Epidermal melanocyte (primary cell): ENCODE measurements at regions not wholly inside any gene's neighbourhood (a gene's known extent, or its start where the extent isn't known, plus 50 kb on each side); places are given as distances from the start of the nearest gene placed in this dataset.
"Not testable (repeated sequence)": the region's sequence is repeated elsewhere in the genome, so short reads cannot be mapped to it uniquely, and the experiment has no call there.

ENCODE experiments used
- DNase-seq: peaks from one replicate; pipeline ENCODE4 v3.0.0; 2011; ENCODE audit warnings: low spot score; ENCODE audit not compliant: insufficient read length

DNA sequence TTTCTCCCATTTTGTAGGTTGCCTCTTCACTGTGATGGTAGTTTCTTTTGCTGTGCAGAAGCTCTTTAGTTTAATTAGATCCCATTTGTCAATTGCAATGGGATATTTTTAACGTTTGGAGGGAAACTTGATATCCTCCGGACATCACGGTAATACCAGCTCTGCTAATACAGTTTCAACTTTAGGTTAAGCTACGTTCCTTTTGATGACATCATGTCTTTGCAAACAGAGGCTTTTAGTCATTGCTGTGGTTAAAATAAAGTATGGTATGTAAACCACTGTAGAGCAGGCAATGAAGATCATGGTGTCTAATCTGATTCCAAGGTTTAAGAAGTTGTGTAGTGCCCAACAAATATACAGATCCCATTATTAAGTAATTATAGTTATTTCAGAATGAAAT, 168.0 kb upstream of the CHD6 start:
- no peak for DNase-seq

DNA sequence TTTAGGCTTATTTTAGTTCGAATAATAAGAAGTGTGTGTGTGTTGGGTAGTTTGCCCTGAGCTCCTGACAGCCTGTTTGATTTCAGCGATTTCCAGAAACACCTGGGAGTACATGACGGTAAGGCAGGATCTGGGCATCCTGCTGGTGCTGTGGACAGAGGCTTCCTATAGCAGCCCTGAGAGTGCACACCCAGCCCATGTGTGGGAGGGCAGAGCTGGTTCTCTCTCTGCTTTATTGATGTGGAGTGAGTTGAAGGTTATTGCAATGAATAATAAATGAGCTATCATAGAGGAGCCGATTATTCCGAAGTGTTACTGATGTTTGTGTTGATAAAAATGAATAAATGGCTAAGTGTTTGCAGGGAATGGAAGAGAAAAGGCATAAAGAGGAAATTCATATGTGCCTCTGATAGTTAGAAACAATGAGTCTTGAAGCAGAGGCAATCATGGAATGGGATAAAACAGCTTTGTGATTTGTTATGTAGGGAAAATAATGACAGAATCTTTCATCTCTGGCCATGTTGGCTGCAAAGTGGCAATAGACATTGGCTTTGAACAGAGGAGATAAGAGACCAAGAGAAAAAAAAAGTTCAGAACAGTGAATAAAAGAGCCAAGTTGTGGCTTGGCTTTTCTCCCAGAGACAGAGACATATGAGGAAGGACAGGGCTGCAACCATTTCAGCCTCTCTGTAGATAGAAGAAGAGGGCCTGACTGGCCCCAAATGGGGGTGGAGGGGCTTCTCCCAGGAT, 166.2 kb upstream of the CHD6 start:
- DNase-seq = no peak

DNA sequence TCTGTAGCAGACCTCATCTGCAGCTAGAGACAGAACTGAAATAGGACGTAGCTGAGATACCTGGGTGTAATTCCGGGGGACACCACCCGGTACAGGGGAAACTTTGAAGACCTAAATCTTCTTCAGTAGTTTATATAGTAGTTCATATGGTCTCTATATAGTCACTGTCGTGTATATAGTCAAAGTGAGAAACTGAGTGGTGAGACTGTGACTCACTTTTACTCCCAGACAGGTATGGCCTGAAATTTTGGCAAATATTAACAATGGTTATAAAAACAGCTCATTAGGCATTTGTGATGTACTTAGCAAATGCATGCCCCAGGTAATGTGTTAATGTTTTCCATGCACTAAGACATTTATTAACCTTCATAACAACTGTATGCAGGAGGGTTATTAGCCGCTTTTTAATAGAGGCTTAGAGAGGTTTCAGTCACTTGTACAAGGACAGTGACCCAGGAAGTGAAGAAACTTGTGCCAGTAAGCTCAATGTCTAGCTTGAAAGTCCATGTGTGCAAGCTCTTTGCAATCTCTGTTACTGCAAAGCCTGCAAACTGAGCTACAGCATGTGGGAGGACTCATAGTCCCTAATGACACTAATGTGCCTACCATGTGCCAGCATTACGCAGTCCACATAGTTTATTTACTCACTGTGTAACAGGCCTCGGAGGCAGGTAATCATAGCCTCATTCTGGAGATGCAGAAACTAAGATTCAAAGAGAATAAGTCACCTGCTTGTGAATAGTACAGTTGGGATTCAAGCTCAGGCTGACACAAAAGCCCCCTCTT, 165.4 kb upstream of the CHD6 start:
- no peak for DNase-seq

DNA sequence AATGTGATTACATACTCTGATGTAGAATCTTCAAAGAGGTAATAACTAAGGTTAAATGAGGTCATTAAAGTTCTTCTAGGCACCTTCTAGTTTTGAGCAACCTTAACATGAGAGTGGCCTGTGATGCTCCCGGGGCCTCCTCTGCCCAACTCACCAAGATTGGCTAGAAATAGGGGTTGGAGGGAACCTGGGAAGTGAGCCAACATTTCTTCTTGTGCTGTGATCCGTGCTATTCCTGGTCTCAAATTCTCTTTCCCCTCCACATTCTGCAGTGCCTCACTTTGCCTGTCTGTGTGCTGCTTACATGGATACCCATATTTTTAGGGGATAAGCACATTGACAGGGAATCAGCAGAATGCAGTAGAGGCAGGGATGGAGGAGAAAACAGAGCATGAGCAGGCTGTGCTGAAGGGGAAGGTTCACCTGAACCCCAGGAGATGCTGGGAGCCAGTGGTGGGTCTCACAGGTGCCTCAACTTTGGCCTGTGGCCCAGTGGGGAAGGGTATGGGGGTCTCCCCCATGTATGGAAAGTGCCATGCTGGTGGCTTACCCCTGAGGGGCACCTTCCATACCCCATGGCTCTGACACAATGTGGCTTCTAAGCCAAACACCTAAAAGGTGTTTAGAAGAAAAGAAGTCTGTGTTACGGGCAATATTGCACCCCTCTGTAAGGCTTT, 164.7 kb upstream of the CHD6 start:
- DNase-seq = no peak

DNA sequence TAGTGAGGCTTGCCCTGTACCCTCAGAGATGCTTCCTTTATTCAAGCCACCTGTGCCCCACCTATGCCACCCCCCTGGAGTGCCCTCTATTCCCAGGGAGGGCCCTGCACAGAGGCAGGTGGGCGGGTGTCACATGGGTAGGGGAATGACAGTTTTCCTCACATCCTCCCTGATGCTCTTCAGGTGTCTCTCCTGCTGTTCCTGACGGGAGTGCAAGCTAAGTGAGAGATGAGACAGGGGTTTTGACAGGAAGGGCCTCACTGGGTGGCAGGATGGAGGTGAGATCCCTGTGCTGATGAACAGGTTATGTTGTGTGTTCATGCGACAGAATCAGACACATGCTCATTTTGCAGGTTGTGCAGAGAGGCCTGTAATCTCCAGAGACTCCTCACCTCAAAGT, 164.1 kb upstream of the CHD6 start:
- no peak for DNase-seq

DNA sequence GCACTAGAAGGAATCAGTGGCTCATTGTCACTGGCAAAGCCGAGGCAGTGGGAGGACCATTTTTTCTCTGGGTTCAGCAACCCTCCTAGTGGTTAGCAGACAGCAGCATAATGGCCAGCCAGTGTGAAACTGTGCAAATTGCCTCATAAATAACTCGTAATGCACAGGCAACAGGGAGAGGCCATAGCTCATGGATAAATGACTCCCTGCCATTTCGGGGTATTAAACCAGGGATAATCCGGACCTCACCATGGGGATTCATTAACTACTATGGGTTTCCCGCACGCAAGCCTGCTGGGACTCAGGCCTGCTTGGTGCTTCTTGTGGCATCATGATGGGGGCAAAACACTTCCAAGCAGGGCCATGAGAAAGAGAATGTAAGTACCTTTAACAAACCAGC, 158.2 kb upstream of the CHD6 start:
- no peak for DNase-seq

DNA sequence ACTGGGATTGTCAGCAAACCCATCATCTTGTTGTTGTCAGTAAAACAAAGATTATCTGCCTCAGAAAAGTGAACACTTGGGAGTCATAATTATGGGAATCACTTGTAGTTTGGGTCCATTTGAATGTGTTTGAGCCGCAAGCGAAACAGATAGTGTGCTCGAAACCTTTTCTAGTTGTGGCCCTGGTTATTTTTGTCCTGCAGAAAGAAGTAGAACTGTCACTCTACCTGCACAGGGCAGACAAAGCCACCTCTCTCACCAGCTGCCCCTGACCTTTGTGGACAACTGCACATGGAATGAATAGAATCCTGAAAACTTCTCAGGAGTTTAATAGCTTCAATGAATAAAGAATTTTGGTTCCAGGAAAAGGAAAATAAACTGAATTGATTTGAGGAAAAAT, 156.1 kb upstream of the CHD6 start:
- no peak for DNase-seq

DNA sequence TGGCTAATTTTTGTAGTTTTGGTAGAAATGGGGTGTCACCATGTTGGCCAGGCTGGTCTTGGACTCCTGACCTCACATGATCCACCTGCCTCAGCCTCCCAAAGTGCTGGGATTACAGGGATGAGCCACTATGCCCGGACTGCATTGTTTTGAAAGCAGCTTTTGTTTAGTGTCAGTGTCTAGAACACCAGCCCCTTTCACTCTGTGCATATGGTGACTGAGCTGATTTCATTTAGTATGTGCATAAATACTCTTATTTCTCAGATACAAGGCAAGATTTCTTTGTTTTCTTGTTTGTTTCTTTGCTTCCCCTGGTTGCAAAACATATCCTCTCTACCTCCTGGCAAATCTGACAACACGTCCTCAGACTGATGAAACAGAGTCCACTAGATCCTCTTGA, 152.8 kb upstream of the CHD6 start:
- no peak for DNase-seq

DNA sequence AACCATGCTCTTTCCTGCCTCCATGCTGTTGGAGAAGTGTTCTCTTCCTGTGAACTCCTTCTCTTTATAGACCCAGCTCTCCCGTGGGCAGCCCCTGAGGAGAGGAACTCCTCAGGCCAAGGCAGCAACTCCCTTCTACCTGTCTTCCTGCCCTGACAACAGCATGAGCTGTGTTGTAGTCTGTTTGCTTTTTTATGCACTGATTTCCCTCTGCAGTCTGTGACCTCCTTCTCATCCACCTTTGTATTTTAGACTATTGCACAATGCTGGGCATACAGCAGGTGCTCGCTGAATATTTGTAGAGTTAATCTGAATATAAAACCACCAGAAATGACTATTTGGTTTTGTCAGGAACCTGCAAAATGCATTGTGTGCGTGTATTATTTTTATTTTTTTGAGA, 152.2 kb upstream of the CHD6 start:
- DNase-seq = no peak

DNA sequence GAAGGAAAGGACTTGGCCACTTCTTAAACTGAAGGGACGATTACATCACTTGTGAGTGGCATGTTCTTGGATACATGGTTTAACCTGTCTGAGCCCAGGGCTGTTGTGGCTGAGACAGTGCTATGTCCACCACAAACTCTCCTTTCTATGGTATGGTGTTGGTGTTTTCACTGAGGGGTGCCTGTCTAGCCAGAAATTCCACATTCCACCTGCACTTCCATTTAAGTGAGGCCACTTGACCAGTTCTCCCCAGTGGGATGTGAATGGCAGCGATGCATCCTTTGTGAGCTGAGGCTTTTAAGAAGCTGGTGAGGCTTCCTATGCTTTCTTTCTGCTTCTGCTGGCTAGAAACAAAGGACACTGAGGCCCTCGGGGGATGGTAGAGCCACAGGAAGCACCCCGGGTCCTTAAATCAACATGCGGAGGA, 151.4 kb upstream of the CHD6 start:
- DNase-seq = no peak

DNA sequence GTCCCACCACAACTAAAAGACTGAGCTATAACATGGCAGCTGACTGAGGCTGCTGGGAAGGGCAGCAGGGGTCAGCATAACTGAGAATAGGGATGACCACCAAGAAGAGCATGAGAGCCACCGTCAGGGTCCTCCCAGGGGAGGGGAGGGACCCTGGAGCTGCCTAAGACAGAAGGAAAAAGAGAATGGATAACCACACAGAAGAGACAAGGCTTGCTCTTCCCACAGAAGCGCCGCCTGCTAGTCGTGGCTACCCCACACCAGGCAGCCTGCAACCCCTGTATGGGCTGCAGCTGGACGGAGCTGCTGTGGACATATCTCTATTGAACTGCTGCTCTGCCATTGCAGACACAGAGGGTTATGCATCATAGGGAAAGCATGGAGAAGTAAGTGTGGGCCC, 132.0 kb upstream of the CHD6 start:
- no peak for DNase-seq

DNA sequence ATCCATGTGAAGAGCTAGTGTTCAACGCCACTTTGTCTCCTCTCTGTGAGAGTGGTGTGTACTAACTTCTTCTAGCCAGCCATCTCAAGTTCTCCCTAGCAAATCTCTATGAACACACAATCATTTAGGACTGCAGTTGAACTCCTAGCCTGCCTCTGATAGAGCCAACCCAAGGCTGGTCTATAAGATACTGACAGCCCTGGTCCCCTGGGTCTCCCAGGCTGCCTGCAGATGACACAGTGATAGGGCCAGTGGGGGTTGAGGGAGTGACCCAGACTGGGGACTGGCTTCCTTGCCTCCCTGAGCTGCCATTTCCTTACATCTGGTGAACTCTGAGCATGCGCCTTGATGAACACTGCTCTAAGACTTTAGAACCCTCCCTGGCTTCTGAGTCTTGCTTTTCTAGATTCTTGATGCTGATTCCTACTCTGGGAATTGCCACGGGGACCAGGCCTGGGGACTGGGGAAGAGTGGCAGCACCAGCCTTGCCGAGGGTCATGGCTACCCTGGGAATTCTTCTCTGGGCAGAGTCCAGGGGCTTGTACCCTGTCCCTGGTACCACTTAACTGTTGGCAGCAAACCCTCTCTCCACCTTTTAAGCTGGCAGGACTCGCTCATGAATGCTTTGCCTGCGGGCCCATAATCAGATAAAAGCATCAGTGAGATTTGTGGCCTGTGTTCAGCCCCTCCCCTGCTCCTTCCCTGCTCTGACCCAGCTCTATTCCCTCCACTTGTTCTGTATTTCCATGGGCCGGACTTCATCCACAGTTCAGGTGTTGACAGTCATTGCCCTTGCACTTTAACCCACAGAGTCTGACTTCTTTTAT, 130.8 kb upstream of the CHD6 start:
- no peak for DNase-seq

DNA sequence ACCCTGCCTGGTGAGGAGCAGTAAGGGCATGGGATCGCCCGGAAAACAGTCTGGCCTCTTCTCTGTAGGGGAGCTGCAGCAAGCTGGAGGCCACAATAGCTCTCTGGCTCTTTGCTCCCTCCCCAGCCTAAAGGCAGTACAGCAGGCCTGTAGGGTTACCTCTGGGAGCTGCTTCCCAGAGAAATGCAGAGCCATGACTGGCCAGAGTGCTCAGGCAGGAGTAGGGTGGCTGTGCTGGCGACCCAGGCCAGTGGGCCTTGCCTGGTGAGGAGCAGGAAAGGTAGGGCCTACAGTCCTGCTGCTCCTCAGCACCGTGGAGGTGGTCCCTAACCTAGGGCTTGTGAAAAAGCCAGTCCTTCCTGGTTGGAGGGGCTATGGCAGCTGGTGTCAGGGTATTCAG, 129.9 kb upstream of the CHD6 start:
- no peak for DNase-seq

DNA sequence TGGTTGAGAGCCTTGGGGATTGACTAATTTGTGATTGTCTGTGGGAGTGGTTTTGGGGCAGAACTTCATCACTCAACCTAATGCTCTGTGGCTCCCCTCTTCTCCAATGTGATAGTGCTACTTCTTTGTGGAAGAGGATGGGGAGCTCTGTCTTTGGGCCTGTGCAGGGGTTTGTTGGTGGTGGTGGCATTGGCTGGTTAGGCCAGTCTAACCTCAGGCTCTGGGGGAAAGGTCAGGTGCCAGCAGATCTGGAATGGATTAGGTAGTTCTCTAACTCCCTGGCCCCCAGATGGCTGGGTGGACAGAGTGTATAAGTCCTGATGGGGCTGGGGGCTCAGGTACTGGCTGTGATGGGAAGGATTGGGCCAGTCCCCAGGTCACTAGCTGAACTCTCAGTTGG, 129.0 kb upstream of the CHD6 start:
- DNase-seq = no peak

DNA sequence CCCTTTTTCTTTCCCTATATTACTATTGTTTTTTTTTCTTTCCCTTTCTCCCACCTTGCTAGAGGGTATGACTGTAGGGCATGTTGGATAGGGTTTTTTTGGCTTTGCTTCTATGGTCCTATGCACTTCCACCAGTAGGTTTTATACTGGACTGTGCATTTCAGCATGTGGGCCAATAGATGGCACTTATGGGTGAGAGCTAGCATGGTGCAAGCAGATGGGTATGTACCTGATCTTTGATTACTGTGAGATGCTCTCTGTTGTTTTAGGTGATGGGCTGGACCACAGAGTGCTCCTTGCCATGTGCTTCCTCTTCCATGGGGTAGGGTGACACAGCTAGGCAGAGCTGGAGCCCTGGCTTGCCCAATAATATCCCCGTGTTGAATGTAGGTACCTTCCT, 128.5 kb upstream of the CHD6 start:
- no peak for DNase-seq

DNA sequence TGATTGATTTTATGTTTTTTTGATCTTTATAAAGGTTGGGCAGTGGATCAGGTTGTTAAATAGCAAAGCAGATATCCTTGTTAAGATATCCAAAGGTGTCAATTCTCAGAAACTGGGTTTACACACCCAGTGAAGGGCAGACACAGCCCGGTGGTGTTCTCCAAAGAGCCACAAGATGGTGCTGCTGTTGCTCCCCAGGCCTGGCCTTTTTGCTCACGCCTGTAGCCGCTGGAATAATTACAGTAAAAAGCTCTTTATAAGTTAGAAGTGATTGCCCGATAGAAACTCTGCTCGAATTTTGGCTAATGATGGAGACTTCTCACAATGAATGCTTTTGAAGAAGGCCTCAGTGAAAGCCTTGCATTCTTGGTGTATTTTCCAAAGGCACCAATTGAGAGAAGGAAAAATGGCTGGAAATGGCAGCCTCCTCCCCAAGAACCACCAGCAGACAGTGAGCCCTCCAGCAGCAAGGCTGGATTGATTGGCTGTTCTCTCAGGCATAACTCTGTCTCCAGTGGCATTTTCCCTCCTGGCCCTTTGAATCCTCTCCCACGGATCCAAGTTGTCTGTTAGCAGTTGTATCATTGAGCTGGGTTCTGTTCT, 120.5 kb upstream of the CHD6 start:
- no peak for DNase-seq

DNA sequence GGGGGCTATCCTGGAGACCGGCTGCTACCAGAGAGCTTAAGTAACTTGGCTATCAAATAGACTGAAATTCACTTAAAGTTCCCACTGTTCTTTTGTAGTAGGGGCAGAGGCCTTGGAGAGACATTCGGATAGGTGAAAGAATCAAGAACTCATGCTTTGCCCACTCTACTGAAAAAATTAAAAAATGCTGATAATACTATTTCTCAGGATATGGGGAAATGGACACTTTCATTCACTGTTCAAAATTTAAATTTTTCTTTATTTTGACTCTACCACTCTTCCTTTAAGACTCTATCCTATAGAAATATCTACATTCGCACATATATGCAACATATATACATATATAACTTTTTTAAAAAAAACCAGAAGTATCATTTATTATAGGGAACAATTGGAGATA, 117.8 kb upstream of the CHD6 start:
- no peak for DNase-seq

DNA sequence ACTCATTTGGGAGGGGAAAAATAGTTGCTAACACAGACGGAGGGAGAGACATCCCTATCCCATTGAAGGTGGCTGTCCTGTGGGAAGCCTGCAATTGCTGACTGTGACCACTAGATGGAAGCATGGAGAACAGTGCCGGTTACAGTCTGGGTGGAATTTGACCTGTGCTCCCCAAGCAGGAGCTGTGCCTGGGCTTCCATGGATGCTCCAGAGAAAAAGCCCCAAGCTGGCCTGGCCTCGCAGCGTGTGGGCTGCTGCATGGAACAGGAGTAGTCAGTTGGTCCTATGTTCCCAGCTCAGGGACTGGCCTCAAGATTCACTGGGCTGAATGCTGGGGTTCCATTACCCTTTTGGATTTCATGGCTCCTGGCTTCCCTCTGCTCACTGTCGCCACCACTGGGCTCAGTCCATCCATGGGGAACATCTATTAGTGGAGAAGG, 116.3 kb upstream of the CHD6 start:
- peak; percentile 48 for DNase-seq

DNA sequence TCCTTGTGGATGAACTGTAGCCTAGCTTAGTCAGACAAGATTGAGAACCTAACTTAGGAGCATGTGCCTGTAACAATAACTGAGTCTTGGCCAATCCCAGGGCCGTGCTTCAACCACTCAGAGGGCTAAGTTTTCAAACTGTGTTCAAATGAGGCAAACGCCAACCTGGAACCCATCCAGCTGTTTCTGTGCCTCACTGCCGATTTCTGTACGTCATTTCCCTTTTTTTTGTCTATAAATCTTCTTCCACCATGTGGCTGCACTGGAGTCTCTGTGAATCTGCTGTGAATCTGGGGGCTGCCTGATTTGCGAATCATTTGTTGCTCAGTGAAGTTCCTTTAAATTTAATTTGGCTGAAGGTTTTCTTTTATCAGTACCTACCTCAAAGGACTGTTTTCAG, 115.0 kb upstream of the CHD6 start:
- DNase-seq = no peak

DNA sequence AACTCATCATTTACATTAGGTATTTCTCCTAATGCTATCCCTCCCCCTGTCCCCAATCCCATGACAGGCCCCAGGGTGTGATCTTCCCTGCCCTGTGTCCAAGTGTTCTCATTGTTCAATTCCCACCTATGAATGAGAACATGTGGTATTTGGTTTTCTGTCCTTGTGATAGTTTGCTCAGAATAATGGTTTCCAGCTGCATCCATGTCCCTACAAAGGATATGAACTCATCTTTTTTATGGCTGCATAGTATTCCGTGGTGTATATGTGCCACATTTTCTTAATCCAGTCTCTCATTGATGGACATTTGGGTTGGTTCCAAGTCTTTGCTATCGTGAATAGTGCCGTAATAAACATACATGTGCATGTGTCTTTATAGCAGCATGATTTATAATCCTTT, 113.0 kb upstream of the CHD6 start:
- DNase-seq = not testable (repeated sequence)

DNA sequence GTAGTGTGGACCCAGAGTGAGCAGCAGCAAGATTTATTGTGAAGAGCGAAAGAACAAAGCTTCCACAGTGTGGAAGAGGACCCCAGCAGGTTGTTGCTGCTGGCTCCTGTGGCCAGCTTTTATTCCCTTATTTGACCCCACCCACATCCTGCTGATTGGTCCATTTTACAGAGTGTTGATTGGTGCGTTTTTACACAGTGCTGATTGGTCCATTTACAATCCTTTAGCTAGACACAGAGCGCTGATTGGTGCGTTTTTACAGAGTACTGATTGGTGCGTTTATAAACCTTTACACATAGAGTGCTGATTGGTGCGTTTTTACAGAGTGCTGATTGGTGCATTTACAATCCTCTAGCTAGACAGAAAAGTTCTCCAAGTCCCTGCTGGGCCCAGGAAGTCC, 109.5 kb upstream of the CHD6 start:
- DNase-seq = not testable (repeated sequence)
